Forelimb muscle (tissue), 1 donor: ENCODE measurements at regions not wholly inside any gene's neighbourhood (a gene's known extent, or its start where the extent isn't known, plus 50 kb on each side); places are given as distances from the start of the nearest gene placed in this dataset.
"Not testable (repeated sequence)": the region's sequence is repeated elsewhere in the genome, so short reads cannot be mapped to it uniquely, and the experiment has no call there.

Source experiments
- DNase-seq: peaks from one replicate; pipeline ENCODE4 v3.0.0-alpha.2; 2013; ENCODE audit warnings: low read depth

GRCh38 chr2:239554766-239555570 lies 154.1 kb upstream of the HDAC4 start:
- DNase-seq, result no peak

GRCh38 chr2:239553376-239554000 lies 152.7 kb upstream of the HDAC4 start:
- no peak for DNase-seq

- no peak for DNase-seq
Observed at GRCh38 chr2:239552213-239552926, 151.6 kb upstream of the HDAC4 start.

GRCh38 chr2:239551206-239551605 lies 150.4 kb upstream of the HDAC4 start:
- DNase-seq, result no peak

- no peak for DNase-seq
Observed at GRCh38 chr2:239550357-239550756, 149.5 kb upstream of the HDAC4 start.

- no peak for DNase-seq
Observed at GRCh38 chr2:239549711-239550255, 149.0 kb upstream of the HDAC4 start.

GRCh38 chr2:239548965-239549595 lies 148.3 kb upstream of the HDAC4 start:
- DNase-seq, result no peak

GRCh38 chr2:239548451-239548871 lies 147.6 kb upstream of the HDAC4 start:
- DNase-seq, result no peak

GRCh38 chr2:239547140-239547539 lies 146.3 kb upstream of the HDAC4 start:
- not testable (repeated sequence) for DNase-seq

- DNase-seq, result no peak
Observed at GRCh38 chr2:239546541-239546940, 145.7 kb upstream of the HDAC4 start.

- DNase-seq, result no peak
Observed at GRCh38 chr2:239545741-239546392, 145.0 kb upstream of the HDAC4 start.

GRCh38 chr2:239544918-239545465 lies 144.2 kb upstream of the HDAC4 start:
- DNase-seq, result no peak

GRCh38 chr2:239544143-239544917 lies 143.5 kb upstream of the HDAC4 start:
- peak; percentile 67 for DNase-seq

- DNase-seq, result no peak
Observed at GRCh38 chr2:239543702-239544101, 142.9 kb upstream of the HDAC4 start.

GRCh38 chr2:239540174-239540573 lies 139.4 kb upstream of the HDAC4 start:
- DNase-seq, result no peak

- no peak for DNase-seq
Observed at GRCh38 chr2:239539776-239540100, 138.9 kb upstream of the HDAC4 start.

GRCh38 chr2:239539083-239539775 lies 138.4 kb upstream of the HDAC4 start:
- no peak for DNase-seq

- no peak for DNase-seq
Observed at GRCh38 chr2:239538357-239539052, 137.7 kb upstream of the HDAC4 start.
